ENCODE measurements at regions not wholly inside any gene's neighbourhood (a gene's known extent, or its start where the extent isn't known, plus 50 kb on each side); places are given as distances from the start of the nearest gene placed in this dataset.

DNA sequence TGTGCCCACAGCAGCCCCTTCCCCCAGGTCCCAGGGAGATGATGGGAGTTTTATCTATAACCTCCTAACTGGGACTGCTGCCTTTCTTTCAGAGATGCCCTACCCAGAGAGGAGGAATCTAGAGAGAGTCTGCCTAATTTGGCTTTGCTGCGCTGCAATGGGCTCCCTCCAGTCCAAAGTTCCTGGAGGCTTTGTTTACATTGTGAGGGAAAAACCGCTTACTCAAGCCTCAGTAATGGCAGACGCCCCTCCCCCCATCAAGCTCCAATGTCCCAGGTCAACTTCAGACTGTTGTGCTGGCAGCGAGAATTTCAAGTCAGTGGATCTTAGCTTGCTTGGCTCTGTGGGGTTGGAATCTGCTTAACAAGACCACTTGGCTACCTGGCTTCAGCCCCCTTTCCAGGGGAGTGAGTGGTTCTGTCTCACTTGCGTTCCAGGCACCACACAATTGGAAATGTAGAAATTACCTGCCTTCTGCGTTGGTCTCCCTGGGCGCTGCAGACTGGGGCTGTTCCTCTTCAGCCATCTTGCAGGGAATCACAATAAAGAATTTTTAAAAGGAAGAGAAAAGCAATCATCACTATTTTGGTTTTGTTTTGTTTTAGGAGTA, 262.5 kb downstream of the FOXG1 start:
- no peaks in the 10 kb centered on the region for H3K9me3 ChIP-seq (ENCODE audit: control insufficient read depth, insufficient read depth, low read depth, low read length)
- ChIA-PET POLR2A (no interaction called here), CTCF (no interaction called here)
- TF ChIP-seq ZNF112 (tag by site-specific recombination; IDR thresholded peaks at IDR 0.05) (no peak), ZSCAN16 (tag by site-specific recombination; IDR thresholded peaks at IDR 0.05) (0 out of 2 replicates have a peak, but pooled peaks have one; percentile 50)
- H3K4me1 ChIP-seq (ENCODE audit: control insufficient read depth, insufficient read depth, low read length), result no peaks in the 10 kb centered on the region
- no peak overlapping the region for H3K4me3 ChIP-seq (ENCODE audit: low read depth, low read length)
- H3K27ac ChIP-seq (ENCODE audit: extremely low read depth, low read depth, low read length), result no peak overlapping the region
- no peaks in the 10 kb centered on the region for H3K36me3 ChIP-seq (ENCODE audit: control insufficient read depth in 2 of 2, insufficient read depth in 1 of 2, low read length in 2 of 2)

DNA sequence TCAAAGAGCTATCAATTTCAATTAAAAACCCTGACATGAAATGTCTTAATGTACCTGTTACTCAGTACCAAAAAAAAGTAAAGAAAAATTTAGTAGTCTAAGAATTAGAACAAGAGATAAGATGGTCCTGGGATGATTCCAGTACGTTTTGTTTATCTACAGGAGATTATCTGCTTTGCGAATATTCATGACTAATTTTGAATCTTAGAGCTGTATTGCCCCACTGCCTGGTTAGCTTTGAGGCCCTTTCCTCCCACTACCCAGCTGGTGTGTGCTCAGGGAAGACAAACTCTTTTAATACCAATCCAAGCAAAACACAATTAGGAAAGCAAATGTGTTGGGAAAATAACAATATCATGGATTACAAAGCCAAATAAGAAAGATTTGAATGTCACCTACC, 263.5 kb downstream of the FOXG1 start:
- ChIA-PET POLR2A (no interaction called here), CTCF (interaction anchor here (0.7 kb wide), 1 partner anchor 31 kb away, joined by 3 read pairs; no protein-coding TSS in a partner anchor)
- no peak overlapping the region for H3K27ac ChIP-seq (ENCODE audit: extremely low read depth, low read depth, low read length)
- TF ChIP-seq ZNF133 (tag by site-specific recombination; IDR thresholded peaks at IDR 0.05) (no peak), OVOL3 (tag by site-specific recombination; IDR thresholded peaks at IDR 0.05) (no peak), KLF10 (tag by site-specific recombination; IDR thresholded peaks at IDR 0.05) (no peak), ZNF138 (tag by site-specific recombination; IDR thresholded peaks at IDR 0.05; ENCODE audit: borderline replicate concordance) (no peak), ZNF747 (tag by site-specific recombination; IDR thresholded peaks at IDR 0.05) (no peak), ZNF561 (tag by site-specific recombination; IDR thresholded peaks at IDR 0.05; ENCODE audit: borderline replicate concordance) (no peak), ZNF776 (tag by site-specific recombination; IDR thresholded peaks at IDR 0.05; ENCODE audit: borderline replicate concordance) (no peak), ZFP41 (tag by site-specific recombination; IDR thresholded peaks at IDR 0.05; ENCODE audit: borderline replicate concordance) (no peak), KLF16 (tag by site-specific recombination; IDR thresholded peaks at IDR 0.05) (no peak), ZNF184 (tag by site-specific recombination; IDR thresholded peaks at IDR 0.05) (no peak), PRDM1 (tag by site-specific recombination; IDR thresholded peaks at IDR 0.05) (no peak), ZFP69B (tag by site-specific recombination; IDR thresholded peaks at IDR 0.05) (no peak), KLF1 (tag by site-specific recombination; IDR thresholded peaks at IDR 0.05) (no peak), ZNF624 (tag by site-specific recombination; IDR thresholded peaks at IDR 0.05) (no peak), ZNF555 (tag by site-specific recombination; conservative IDR thresholded peaks at IDR 0.05) (no peak)
- TF ChIP-seq, protein P1, sequence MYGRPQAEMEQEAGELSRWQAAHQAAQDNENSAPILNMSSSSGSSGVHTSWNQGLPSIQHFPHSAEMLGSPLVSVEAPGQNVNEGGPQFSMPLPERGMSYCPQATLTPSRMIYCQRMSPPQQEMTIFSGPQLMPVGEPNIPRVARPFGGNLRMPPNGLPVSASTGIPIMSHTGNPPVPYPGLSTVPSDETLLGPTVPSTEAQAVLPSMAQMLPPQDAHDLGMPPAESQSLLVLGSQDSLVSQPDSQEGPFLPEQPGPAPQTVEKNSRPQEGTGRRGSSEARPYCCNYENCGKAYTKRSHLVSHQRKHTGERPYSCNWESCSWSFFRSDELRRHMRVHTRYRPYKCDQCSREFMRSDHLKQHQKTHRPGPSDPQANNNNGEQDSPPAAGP (tag by site-specific recombination; IDR thresholded peaks at IDR 0.05), result no peak
- TF ChIP-seq, protein P2, sequence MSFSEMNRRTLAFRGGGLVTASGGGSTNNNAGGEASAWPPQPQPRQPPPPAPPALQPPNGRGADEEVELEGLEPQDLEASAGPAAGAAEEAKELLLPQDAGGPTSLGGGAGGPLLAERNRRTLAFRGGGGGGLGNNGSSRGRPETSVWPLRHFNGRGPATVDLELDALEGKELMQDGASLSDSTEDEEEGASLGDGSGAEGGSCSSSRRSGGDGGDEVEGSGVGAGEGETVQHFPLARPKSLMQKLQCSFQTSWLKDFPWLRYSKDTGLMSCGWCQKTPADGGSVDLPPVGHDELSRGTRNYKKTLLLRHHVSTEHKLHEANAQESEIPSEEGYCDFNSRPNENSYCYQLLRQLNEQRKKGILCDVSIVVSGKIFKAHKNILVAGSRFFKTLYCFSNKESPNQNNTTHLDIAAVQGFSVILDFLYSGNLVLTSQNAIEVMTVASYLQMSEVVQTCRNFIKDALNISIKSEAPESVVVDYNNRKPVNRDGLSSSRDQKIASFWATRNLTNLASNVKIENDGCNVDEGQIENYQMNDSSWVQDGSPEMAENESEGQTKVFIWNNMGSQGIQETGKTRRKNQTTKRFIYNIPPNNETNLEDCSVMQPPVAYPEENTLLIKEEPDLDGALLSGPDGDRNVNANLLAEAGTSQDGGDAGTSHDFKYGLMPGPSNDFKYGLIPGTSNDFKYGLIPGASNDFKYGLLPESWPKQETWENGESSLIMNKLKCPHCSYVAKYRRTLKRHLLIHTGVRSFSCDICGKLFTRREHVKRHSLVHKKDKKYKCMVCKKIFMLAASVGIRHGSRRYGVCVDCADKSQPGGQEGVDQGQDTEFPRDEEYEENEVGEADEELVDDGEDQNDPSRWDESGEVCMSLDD (tag by site-specific recombination; IDR thresholded peaks at IDR 0.05), result no peak
- TF ChIP-seq, protein P3, sequence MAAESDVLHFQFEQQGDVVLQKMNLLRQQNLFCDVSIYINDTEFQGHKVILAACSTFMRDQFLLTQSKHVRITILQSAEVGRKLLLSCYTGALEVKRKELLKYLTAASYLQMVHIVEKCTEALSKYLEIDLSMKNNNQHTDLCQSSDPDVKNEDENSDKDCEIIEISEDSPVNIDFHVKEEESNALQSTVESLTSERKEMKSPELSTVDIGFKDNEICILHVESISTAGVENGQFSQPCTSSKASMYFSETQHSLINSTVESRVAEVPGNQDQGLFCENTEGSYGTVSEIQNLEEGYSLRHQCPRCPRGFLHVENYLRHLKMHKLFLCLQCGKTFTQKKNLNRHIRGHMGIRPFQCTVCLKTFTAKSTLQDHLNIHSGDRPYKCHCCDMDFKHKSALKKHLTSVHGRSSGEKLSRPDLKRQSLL (tag by site-specific recombination; IDR thresholded peaks at IDR 0.05), result no peak
- TF ChIP-seq, protein P4, sequence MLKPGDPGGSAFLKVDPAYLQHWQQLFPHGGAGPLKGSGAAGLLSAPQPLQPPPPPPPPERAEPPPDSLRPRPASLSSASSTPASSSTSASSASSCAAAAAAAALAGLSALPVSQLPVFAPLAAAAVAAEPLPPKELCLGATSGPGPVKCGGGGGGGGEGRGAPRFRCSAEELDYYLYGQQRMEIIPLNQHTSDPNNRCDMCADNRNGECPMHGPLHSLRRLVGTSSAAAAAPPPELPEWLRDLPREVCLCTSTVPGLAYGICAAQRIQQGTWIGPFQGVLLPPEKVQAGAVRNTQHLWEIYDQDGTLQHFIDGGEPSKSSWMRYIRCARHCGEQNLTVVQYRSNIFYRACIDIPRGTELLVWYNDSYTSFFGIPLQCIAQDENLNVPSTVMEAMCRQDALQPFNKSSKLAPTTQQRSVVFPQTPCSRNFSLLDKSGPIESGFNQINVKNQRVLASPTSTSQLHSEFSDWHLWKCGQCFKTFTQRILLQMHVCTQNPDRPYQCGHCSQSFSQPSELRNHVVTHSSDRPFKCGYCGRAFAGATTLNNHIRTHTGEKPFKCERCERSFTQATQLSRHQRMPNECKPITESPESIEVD (tag by site-specific recombination; IDR thresholded peaks at IDR 0.05), result no peak
- H3K4me1 ChIP-seq (ENCODE audit: control insufficient read depth, insufficient read depth, low read length), result no peaks in the 10 kb centered on the region
- H3K9me3 ChIP-seq (ENCODE audit: control insufficient read depth, insufficient read depth, low read depth, low read length), result no peaks in the 10 kb centered on the region
- H3K4me3 ChIP-seq (ENCODE audit: low read depth, low read length), result no peak overlapping the region
- H3K36me3 ChIP-seq (ENCODE audit: control insufficient read depth in 2 of 2, insufficient read depth in 1 of 2, low read length in 2 of 2), result no peaks in the 10 kb centered on the region
